GM06990 (cell line): ENCODE measurements at regions not wholly inside any gene's neighbourhood (a gene's known extent, or its start where the extent isn't known, plus 50 kb on each side); places are given as distances from the start of the nearest gene placed in this dataset.

Source experiments
- DNase-seq: peaks from one replicate; pipeline ENCODE4 v3.0.0-alpha.2; 2011; ENCODE audit not compliant: insufficient read length; ENCODE audit errors: extremely low read depth
- H3K27me3 ChIP-seq: replicated peaks from 2 replicates; pipeline ENCODE4 v1.6.0; 2011; ENCODE audit warnings: low read length; ENCODE audit not compliant: control insufficient read depth, insufficient read depth
- H3K36me3 ChIP-seq: 2 replicates; pipeline ENCODE4 v1.5.1; 2011; ENCODE audit warnings: low read length; ENCODE audit not compliant: control insufficient read depth, insufficient read depth
- H3K4me3 ChIP-seq: replicated peaks from 2 replicates; pipeline ENCODE4 v1.5.1; 2011; ENCODE audit warnings: low read depth, mild to moderate bottlenecking, control low read depth, low read length
- TF ChIP-seq, protein P1 (sequence below): IDR thresholded peaks from 2 replicates; pipeline ENCODE4 v1.5.1; 2011; ENCODE audit warnings: low read length, control low read depth, mild to moderate bottlenecking, inconsistent platforms; ENCODE audit not compliant: insufficient read depth, poor library complexity, severe bottlenecking

DNA sequence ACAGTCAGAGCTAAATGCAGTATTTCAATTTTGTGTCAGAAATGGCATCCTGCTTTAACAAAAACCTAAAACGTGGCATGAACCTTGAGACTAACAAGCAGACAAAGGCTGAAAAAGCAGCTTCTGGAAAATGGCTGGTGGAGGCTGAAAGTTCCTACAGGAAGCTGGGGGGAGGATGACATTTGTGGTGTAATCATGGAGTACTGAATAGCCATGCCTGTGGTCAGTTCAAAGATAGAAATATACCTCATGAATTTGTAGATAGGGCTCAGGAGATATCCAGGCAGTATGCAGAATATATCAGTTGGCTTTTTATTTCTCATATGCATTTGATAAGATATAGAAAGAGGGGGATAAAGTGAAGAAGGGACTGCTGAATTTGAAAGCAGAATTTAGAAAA lies 181.7 kb downstream of the UQCRFS1 start:
- Histone ChIP-seq H3K36me3 (no peaks in the 10 kb centered on the region), H3K27me3 (no peaks in the 10 kb centered on the region), H3K4me3 (no peak overlapping the region)
- no peak for DNase-seq
- TF ChIP-seq, protein P1, sequence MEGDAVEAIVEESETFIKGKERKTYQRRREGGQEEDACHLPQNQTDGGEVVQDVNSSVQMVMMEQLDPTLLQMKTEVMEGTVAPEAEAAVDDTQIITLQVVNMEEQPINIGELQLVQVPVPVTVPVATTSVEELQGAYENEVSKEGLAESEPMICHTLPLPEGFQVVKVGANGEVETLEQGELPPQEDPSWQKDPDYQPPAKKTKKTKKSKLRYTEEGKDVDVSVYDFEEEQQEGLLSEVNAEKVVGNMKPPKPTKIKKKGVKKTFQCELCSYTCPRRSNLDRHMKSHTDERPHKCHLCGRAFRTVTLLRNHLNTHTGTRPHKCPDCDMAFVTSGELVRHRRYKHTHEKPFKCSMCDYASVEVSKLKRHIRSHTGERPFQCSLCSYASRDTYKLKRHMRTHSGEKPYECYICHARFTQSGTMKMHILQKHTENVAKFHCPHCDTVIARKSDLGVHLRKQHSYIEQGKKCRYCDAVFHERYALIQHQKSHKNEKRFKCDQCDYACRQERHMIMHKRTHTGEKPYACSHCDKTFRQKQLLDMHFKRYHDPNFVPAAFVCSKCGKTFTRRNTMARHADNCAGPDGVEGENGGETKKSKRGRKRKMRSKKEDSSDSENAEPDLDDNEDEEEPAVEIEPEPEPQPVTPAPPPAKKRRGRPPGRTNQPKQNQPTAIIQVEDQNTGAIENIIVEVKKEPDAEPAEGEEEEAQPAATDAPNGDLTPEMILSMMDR, result no peak

DNA sequence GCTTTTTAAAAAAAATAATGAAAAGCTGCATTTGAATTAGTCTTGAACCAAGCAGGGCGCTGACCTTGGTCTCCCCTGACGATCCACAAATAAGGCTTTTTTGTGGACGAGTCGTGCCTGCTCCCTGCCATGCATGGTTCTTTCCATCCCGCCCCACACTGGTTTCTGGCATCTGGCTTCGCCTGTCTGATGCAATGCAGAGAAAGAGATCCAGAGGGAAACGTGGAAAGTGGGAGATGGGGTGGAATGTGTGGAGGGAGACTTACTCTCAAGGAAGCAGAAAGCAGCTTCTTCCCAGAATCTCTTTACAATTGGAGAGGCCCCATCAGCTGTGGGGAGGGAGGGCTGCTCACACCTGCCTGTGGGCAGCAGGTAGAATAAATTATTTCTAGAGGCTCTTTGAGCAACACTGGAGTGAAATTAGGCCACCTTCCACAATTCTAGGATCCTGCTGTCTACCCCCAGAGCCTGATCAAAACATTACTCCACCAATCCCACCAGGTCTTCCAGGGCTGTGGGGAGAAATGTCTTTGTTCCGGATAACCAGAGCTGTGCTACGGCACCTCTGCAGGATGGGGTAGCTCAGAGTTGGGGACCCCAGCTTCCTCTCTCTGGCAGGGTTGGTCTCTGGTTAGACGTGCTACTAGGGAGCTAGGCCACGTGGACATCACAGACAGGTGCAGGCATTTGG lies 183.5 kb downstream of the UQCRFS1 start:
- TF ChIP-seq, protein P1, result no peak
- no peaks in the 10 kb centered on the region for H3K27me3 ChIP-seq
- no peaks in the 10 kb centered on the region for H3K36me3 ChIP-seq
- no peak overlapping the region for H3K4me3 ChIP-seq
- DNase-seq, result no peak

DNA sequence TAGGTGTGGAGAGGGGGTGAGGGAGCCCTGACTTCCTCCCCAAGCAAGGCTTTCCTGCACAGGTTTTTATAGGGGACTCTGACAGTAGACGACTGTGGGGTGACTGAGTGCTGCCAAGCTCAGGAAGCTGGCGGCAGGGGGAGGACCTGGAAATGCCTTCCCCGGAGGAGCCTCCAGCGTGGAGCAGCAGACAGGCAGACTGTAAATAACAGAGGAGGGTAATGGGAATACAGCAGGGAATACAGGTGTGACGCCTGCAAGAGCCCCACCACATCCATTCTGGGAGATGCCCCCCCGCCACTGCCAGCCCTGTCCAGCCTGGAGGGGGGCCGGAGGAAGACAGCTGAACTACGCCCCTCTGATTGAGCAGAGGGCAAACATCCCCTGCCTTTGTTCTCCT lies 190.4 kb downstream of the UQCRFS1 start:
- Histone ChIP-seq H3K27me3 (no peaks in the 10 kb centered on the region), H3K36me3 (no peaks in the 10 kb centered on the region), H3K4me3 (no peak overlapping the region)
- DNase-seq, result no peak
- TF ChIP-seq, protein P1, result no peak

DNA sequence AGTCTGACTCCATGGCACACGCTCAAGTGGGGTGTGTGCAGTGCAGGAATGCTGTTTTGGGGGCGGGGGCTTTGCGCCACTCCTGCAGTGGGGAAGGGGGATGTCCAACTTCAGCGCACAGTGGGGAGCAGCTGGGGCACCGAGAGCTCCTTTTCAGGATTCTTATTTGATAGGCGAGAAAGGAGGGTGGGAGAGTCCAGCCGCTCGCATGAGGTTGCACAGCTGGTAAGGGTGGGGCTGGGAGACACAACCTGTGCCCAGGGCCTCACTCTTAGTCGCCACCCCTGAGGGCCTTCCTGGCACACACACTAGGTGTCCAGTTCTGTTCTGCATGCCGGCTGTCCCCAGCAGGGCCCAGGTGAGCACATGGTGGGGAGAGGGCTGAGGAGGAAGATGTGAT lies 190.8 kb downstream of the UQCRFS1 start:
- no peak overlapping the region for H3K4me3 ChIP-seq
- H3K27me3 ChIP-seq, result no peaks in the 10 kb centered on the region
- TF ChIP-seq, protein P1, result no peak
- H3K36me3 ChIP-seq, result no peaks in the 10 kb centered on the region
- DNase-seq, result no peak

DNA sequence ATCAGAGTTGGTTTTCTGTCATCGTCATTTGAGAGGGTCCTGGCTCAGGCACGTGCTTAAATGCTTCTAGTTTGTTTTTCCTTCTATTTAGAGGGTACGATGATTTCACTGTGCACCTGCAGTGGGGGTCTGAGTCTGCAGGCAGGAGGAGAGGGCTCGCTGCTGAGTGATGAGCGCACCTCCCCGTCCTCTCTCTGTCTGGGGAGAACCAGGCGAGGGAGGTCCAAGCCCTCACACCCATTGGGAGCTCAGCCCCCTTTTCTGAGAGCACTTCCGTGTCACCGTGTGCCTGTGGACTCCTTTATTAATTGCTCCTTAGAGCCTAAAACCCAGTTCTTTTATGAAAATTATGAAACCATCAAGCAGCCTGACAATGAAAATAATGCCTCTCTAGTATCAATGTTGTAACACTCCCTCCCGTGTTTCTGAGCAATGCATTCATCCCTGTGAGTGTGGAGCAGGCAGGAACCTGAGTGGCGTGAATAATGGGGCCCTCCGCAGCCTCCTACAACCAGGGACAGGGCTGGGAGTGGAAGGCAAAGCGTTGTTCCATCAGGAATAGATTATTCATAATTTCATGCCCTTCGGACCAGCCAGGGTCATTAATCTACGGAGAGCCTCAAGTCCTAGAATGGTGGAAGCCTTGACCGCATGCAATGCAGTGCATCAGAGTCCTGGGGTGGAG lies 191.6 kb downstream of the UQCRFS1 start:
- H3K36me3 ChIP-seq, result no peaks in the 10 kb centered on the region
- no peaks in the 10 kb centered on the region for H3K27me3 ChIP-seq
- TF ChIP-seq, protein P1, result no peak
- no peak for DNase-seq
- no peak overlapping the region for H3K4me3 ChIP-seq
